NT2/D1 (cell line): ENCODE measurements at regions not wholly inside any gene's neighbourhood (a gene's known extent, or its start where the extent isn't known, plus 50 kb on each side); places are given as distances from the start of the nearest gene placed in this dataset.

Experiments
- YY1 ChIP-seq: IDR thresholded peaks from 2 replicates; pipeline ENCODE4 v1.6.1; 2011; ENCODE audit not compliant: insufficient read length, insufficient read depth
- ZNF274 ChIP-seq: IDR thresholded peaks from 2 replicates; pipeline ENCODE4 v1.6.1; 2011; ENCODE audit warnings: mild to moderate bottlenecking, low read depth, low read length

GRCh38 chr12:19710811-19711793, 271.8 kb downstream of the AEBP2 start:
- TF ChIP-seq YY1 (no peak), ZNF274 (no peak)
